Loucy (cell line): ENCODE measurements at regions not wholly inside any gene's neighbourhood (a gene's known extent, or its start where the extent isn't known, plus 50 kb on each side); places are given as distances from the start of the nearest gene placed in this dataset.

Experiments
- H2AFZ ChIP-seq: fragments of 200-600 bp; sonication (generic); 2 replicates; pipeline ENCODE4 v1.6.0; 2016; ENCODE audit warnings: antibody characterized with exemption, mild to moderate bottlenecking, low read length, moderate library complexity
- H3F3A ChIP-seq: fragments of 200-600 bp; 2 replicates; pipeline ENCODE4 v1.6.0; 2016; ENCODE audit warnings: antibody characterized with exemption, low read depth, mild to moderate bottlenecking
- H3K27me3 ChIP-seq: fragments of 200-600 bp; sonication (generic); 2 replicates; pipeline ENCODE4 v1.6.1; 2014; ENCODE audit warnings: low read length, mild to moderate bottlenecking; ENCODE audit not compliant: insufficient read depth, poor library complexity, severe bottlenecking
- H3K36me3 ChIP-seq: fragments of 200-600 bp; sonication (generic); 2 replicates; pipeline ENCODE4 v1.6.1; 2016; ENCODE audit warnings: low read length; ENCODE audit not compliant: insufficient read depth
- H3K4me1 ChIP-seq: fragments of 200-600 bp; sonication (generic); 2 replicates; pipeline ENCODE4 v1.5.1; 2014; ENCODE audit warnings: low read length, mild to moderate bottlenecking; ENCODE audit not compliant: insufficient read depth, poor library complexity, severe bottlenecking
- H3K4me2 ChIP-seq: fragments of 200-600 bp; sonication (generic); 2 replicates; pipeline ENCODE4 v1.6.0; 2014; ENCODE audit warnings: antibody characterized with exemption, low read length, low read depth, mild to moderate bottlenecking; ENCODE audit not compliant: poor library complexity, severe bottlenecking
- H3K4me3 ChIP-seq: fragments of 200-600 bp; sonication (generic); 2 replicates; pipeline ENCODE4 v1.5.1; 2014; ENCODE audit warnings: low read length, mild to moderate bottlenecking, mixed read lengths; ENCODE audit not compliant: poor library complexity, severe bottlenecking
- H3K79me2 ChIP-seq: fragments of 200-600 bp; sonication (generic); 2 replicates; pipeline ENCODE4 v1.6.1; 2014; ENCODE audit warnings: low read length; ENCODE audit not compliant: insufficient read depth
- H3K9ac ChIP-seq: fragments of 200-600 bp; sonication (generic); 2 replicates; pipeline ENCODE4 v1.6.0; 2014; ENCODE audit warnings: mild to moderate bottlenecking, low read depth, low read length, moderate library complexity; ENCODE audit not compliant: poor library complexity, severe bottlenecking
- H3K9me2 ChIP-seq: fragments of 200-600 bp; sonication (generic); replicated peaks from 2 replicates; pipeline ENCODE4 v1.6.1; 2016; ENCODE audit warnings: low read depth, low read length, mixed read lengths
- H3K9me3 ChIP-seq: fragments of 200-600 bp; sonication (generic); 2 replicates; pipeline ENCODE4 v1.6.1; 2014; ENCODE audit warnings: mild to moderate bottlenecking, antibody characterized with exemption, low read length, low read depth; ENCODE audit not compliant: insufficient read depth
- H4K20me1 ChIP-seq: fragments of 200-600 bp; sonication (generic); 2 replicates; pipeline ENCODE4 v1.6.0; 2014; ENCODE audit warnings: antibody characterized with exemption, low read length, mild to moderate bottlenecking; ENCODE audit not compliant: insufficient read depth, poor library complexity, severe bottlenecking
- EZH2phosphoT487 ChIP-seq: fragments of 200-600 bp; IDR thresholded peaks from 2 replicates; pipeline ENCODE4 v1.6.1; 2018; ENCODE audit warnings: antibody characterized with exemption, mild to moderate bottlenecking, moderate library complexity, borderline replicate concordance
- TF ChIP-seq, protein P1 (sequence below): fragments of 200-600 bp; sonication (generic); conservative IDR thresholded peaks from 2 replicates; pipeline ENCODE4 v1.5.1; 2014; ENCODE audit warnings: mild to moderate bottlenecking, antibody characterized with exemption, low read length

DNA sequence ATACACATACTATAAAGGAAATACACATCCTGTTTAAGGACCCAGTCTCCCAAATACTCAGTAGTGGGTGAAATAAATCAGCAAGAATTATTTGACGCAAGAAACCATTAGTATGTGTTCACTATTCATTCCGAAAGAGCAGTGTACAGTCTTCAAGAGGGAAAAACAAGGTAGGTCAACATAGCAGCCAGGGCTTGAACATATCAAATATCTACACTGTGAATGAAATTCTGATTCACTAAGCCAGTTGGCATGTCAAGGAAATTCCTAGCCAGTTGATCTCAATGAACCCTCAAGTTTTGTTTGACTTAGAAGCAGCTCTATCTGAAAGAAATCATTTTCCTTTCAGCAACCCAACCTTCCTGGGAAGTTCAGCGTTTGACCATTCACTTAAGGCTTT lies 99.0 kb downstream of the CNTN3 start:
- Histone ChIP-seq H3K79me2 (no peaks in the 10 kb centered on the region), H3K9me2 (no peaks in the 10 kb centered on the region), H3K9me3 (no peaks in the 10 kb centered on the region), H4K20me1 (no peaks in the 10 kb centered on the region), H3K4me3 (no peak overlapping the region), H3K36me3 (no peaks in the 10 kb centered on the region), H2AFZ (no peak overlapping the region), H3K9ac (no peak overlapping the region), H3F3A (no peaks in the 10 kb centered on the region), H3K4me2 (no peak overlapping the region), H3K27me3 (no peaks in the 10 kb centered on the region), H3K4me1 (no peaks in the 10 kb centered on the region)
- TF ChIP-seq EZH2phosphoT487, result no peak
- TF ChIP-seq, protein P1, sequence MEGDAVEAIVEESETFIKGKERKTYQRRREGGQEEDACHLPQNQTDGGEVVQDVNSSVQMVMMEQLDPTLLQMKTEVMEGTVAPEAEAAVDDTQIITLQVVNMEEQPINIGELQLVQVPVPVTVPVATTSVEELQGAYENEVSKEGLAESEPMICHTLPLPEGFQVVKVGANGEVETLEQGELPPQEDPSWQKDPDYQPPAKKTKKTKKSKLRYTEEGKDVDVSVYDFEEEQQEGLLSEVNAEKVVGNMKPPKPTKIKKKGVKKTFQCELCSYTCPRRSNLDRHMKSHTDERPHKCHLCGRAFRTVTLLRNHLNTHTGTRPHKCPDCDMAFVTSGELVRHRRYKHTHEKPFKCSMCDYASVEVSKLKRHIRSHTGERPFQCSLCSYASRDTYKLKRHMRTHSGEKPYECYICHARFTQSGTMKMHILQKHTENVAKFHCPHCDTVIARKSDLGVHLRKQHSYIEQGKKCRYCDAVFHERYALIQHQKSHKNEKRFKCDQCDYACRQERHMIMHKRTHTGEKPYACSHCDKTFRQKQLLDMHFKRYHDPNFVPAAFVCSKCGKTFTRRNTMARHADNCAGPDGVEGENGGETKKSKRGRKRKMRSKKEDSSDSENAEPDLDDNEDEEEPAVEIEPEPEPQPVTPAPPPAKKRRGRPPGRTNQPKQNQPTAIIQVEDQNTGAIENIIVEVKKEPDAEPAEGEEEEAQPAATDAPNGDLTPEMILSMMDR, result no peak

- H3K9me3 ChIP-seq, result no peaks in the 10 kb centered on the region
- H3K4me3 ChIP-seq, result no peak overlapping the region
- H3K9ac ChIP-seq, result no peak overlapping the region
- no peaks in the 10 kb centered on the region for H3K9me2 ChIP-seq
- no peak overlapping the region for H2AFZ ChIP-seq
- H3K27me3 ChIP-seq, result no peaks in the 10 kb centered on the region
- no peak overlapping the region for H3K4me2 ChIP-seq
- H3K4me1 ChIP-seq, result no peaks in the 10 kb centered on the region
- H3F3A ChIP-seq, result no peaks in the 10 kb centered on the region
- TF ChIP-seq EZH2phosphoT487, result no peak
- H3K36me3 ChIP-seq, result no peaks in the 10 kb centered on the region
- H4K20me1 ChIP-seq, result no peaks in the 10 kb centered on the region
- no peaks in the 10 kb centered on the region for H3K79me2 ChIP-seq
Measured at GRCh38 chr3:74511078-74511477, 103.4 kb downstream of the CNTN3 start.

GRCh38 chr3:74510261-74510818 lies 104.1 kb downstream of the CNTN3 start:
- Histone ChIP-seq H3K4me2 (no peak overlapping the region), H3K9ac (no peak overlapping the region), H3K9me2 (no peaks in the 10 kb centered on the region), H3F3A (no peaks in the 10 kb centered on the region), H4K20me1 (no peaks in the 10 kb centered on the region), H3K4me3 (no peak overlapping the region), H3K27me3 (no peaks in the 10 kb centered on the region), H3K79me2 (no peaks in the 10 kb centered on the region), H2AFZ (no peak overlapping the region), H3K9me3 (no peaks in the 10 kb centered on the region), H3K36me3 (no peaks in the 10 kb centered on the region), H3K4me1 (no peaks in the 10 kb centered on the region)
- TF ChIP-seq, protein P1, result no peak
- no peak for TF ChIP-seq EZH2phosphoT487

DNA sequence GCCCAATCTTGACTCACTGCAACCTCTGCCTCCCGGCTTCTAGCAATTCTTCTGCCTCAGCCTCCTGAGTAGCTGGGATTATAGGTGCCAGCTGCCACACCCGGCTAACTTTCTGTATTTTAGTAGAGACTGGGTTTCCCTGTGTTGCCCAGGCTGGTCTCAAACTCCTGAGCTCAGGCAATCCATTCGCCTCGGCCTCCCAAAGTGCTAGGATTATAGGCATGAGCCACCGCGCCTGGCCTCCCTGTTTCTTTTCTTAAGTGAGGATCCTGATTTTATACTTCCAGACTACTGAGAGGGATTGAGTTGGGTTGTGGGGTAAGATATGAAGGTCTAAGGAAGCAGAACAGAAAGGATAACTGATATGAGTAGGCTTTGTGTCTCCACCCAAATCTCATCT lies 106.8 kb downstream of the CNTN3 start:
- Histone ChIP-seq H3K4me1 (no peaks in the 10 kb centered on the region), H3F3A (no peaks in the 10 kb centered on the region), H3K9me2 (no peaks in the 10 kb centered on the region), H3K36me3 (no peaks in the 10 kb centered on the region), H3K4me3 (no peak overlapping the region), H3K27me3 (no peaks in the 10 kb centered on the region), H4K20me1 (no peaks in the 10 kb centered on the region), H3K79me2 (no peaks in the 10 kb centered on the region), H2AFZ (no peak overlapping the region), H3K9me3 (no peaks in the 10 kb centered on the region), H3K4me2 (no peak overlapping the region), H3K9ac (no peak overlapping the region)
- TF ChIP-seq, protein P1, result no peak
- no peak for TF ChIP-seq EZH2phosphoT487
